ENCODE measurements at regions not wholly inside any gene's neighbourhood (a gene's known extent, or its start where the extent isn't known, plus 50 kb on each side); places are given as distances from the start of the nearest gene placed in this dataset.
"Not testable (repeated sequence)": the region's sequence is repeated elsewhere in the genome, so short reads cannot be mapped to it uniquely, and the experiment has no call there.

GRCh38 chr21:13936033-13936937 lies 274.5 kb downstream of the LIPI start:
- in situ Hi-C loops (cut with HindIII; ENCODE audit: low sequenced_read_pairs); DNase-seq (ENCODE audit: low spot score): not testable (repeated sequence)

GRCh38 chr21:13935396-13936032 lies 275.2 kb downstream of the LIPI start:
- DNase-seq (ENCODE audit: low spot score); in situ Hi-C loops (cut with HindIII; ENCODE audit: low sequenced_read_pairs): not testable (repeated sequence)

GRCh38 chr21:13934887-13935342 lies 275.8 kb downstream of the LIPI start:
- DNase-seq (ENCODE audit: low spot score); in situ Hi-C loops (cut with HindIII; ENCODE audit: low sequenced_read_pairs): not testable (repeated sequence)

- DNase-seq (ENCODE audit: low spot score); in situ Hi-C loops (cut with HindIII; ENCODE audit: low sequenced_read_pairs): not testable (repeated sequence)
These were observed 287.6 kb downstream of the LIPI start for GRCh38 chr21:13923175-13923574.

- in situ Hi-C loops (cut with HindIII; ENCODE audit: low sequenced_read_pairs); DNase-seq (ENCODE audit: low spot score): not testable (repeated sequence)
These were observed 289.3 kb downstream of the LIPI start for GRCh38 chr21:13921455-13921854.

GRCh38 chr21:13907385-13907784 lies 297.8 kb downstream of the POTED start:
- in situ Hi-C loops (cut with HindIII; ENCODE audit: low sequenced_read_pairs); DNase-seq (ENCODE audit: low spot score): not testable (repeated sequence)

- DNase-seq (ENCODE audit: low spot score); in situ Hi-C loops (cut with HindIII; ENCODE audit: low sequenced_read_pairs): not testable (repeated sequence)
These were observed 287.1 kb downstream of the POTED start for GRCh38 chr21:13896596-13897247.

- in situ Hi-C loops (cut with HindIII; ENCODE audit: low sequenced_read_pairs); DNase-seq (ENCODE audit: low spot score): not testable (repeated sequence)
These were observed 284.0 kb downstream of the POTED start for GRCh38 chr21:13893617-13894016.

- DNase-seq (ENCODE audit: low spot score); in situ Hi-C loops (cut with HindIII; ENCODE audit: low sequenced_read_pairs): not testable (repeated sequence)
These were observed 283.4 kb downstream of the POTED start for GRCh38 chr21:13893025-13893424.

- in situ Hi-C loops (cut with HindIII; ENCODE audit: low sequenced_read_pairs), result not testable (repeated sequence)
These were observed 282.7 kb downstream of the POTED start for GRCh38 chr21:13892146-13892751.

GRCh38 chr21:13889176-13889575 lies 279.6 kb downstream of the POTED start:
- in situ Hi-C loops (cut with HindIII; ENCODE audit: low sequenced_read_pairs); DNase-seq (ENCODE audit: low spot score): not testable (repeated sequence)

More at GRCh38 chr21:13892146-13892751, 282.7 kb downstream of the POTED start:
- DNase-seq (ENCODE audit: low spot score), result not testable (repeated sequence)

GRCh38 chr21:13883641-13884395 lies 274.2 kb downstream of the POTED start:
- DNase-seq (ENCODE audit: low spot score); in situ Hi-C loops (cut with HindIII; ENCODE audit: low sequenced_read_pairs): not testable (repeated sequence)

GRCh38 chr21:13877503-13877902 lies 267.9 kb downstream of the POTED start:
- DNase-seq (ENCODE audit: low spot score); in situ Hi-C loops (cut with HindIII; ENCODE audit: low sequenced_read_pairs): not testable (repeated sequence)

GRCh38 chr21:13876999-13877398 lies 267.4 kb downstream of the POTED start:
- in situ Hi-C loops (cut with HindIII; ENCODE audit: low sequenced_read_pairs); DNase-seq (ENCODE audit: low spot score): not testable (repeated sequence)

- DNase-seq (ENCODE audit: low spot score); in situ Hi-C loops (cut with HindIII; ENCODE audit: low sequenced_read_pairs): not testable (repeated sequence)
These were observed 264.4 kb downstream of the POTED start for GRCh38 chr21:13874001-13874400.

GRCh38 chr21:13854638-13855037 lies 245.1 kb downstream of the POTED start:
- in situ Hi-C loops (cut with HindIII; ENCODE audit: low sequenced_read_pairs), result no loop called here
- DNase-seq (ENCODE audit: low spot score), result no peak

GRCh38 chr21:13850808-13851207 lies 241.2 kb downstream of the POTED start:
- in situ Hi-C loops (cut with HindIII; ENCODE audit: low sequenced_read_pairs), result not testable (repeated sequence)

GRCh38 chr21:13849489-13849888 lies 239.9 kb downstream of the POTED start:
- in situ Hi-C loops (cut with HindIII; ENCODE audit: low sequenced_read_pairs); DNase-seq (ENCODE audit: low spot score): not testable (repeated sequence)

More at GRCh38 chr21:13850808-13851207, 241.2 kb downstream of the POTED start:
- DNase-seq (ENCODE audit: low spot score), result not testable (repeated sequence)
